ENCODE measurements at regions not wholly inside any gene's neighbourhood (a gene's known extent, or its start where the extent isn't known, plus 50 kb on each side); places are given as distances from the start of the nearest gene placed in this dataset.

- no peak for TF ChIP-seq GABPA (IDR thresholded peaks at IDR 0.05; ENCODE audit: low read depth)
- no peak for TF ChIP-seq SPI1 (IDR thresholded peaks at IDR 0.05; ENCODE audit: borderline replicate concordance, low read depth)
- no peak for TF ChIP-seq REST (IDR thresholded peaks at IDR 0.05; ENCODE audit: insufficient replicate concordance, low read depth)
- no peak for TF ChIP-seq CTCF (IDR thresholded peaks at IDR 0.05; ENCODE audit: insufficient read depth, low read length)
- no peak for TF ChIP-seq POLR2AphosphoS5 (IDR thresholded peaks at IDR 0.05; ENCODE audit: low read depth)
- Histone ChIP-seq H3K4me3 (replicated peaks; ENCODE audit: insufficient read depth, low read length) (no peak overlapping the region), H3K27ac (replicated peaks) (no peak overlapping the region), H3K27me3 (ENCODE audit: insufficient read depth, poor library complexity, severe bottlenecking) (peaks cover 6% of the 10 kb centered on the region)
- DNase-seq (ENCODE audit: low read depth in 1 of 2, low spot score in 1 of 2): no peak
Observed at GRCh38 chr18:10381951-10382350, 72.5 kb upstream of the APCDD1 start.

- no peak for TF ChIP-seq POLR2AphosphoS5 (IDR thresholded peaks at IDR 0.05; ENCODE audit: low read depth)
- no peak for TF ChIP-seq GABPA (IDR thresholded peaks at IDR 0.05; ENCODE audit: low read depth)
- TF ChIP-seq SPI1 (IDR thresholded peaks at IDR 0.05; ENCODE audit: borderline replicate concordance, low read depth): no peak
- no peak for TF ChIP-seq CTCF (IDR thresholded peaks at IDR 0.05; ENCODE audit: insufficient read depth, low read length)
- no peak for TF ChIP-seq REST (IDR thresholded peaks at IDR 0.05; ENCODE audit: insufficient replicate concordance, low read depth)
- no peak for DNase-seq (ENCODE audit: low read depth in 1 of 2, low spot score in 1 of 2)
Observed at GRCh38 chr18:10386049-10386448, 68.4 kb upstream of the APCDD1 start.

GRCh38 chr18:10386956-10387355, 67.5 kb upstream of the APCDD1 start:
- no peaks in the 10 kb centered on the region for H3K27me3 ChIP-seq (ENCODE audit: insufficient read depth, poor library complexity, severe bottlenecking)
- DNase-seq (ENCODE audit: low read depth in 1 of 2, low spot score in 1 of 2): no peak
- TF ChIP-seq SPI1 (IDR thresholded peaks at IDR 0.05; ENCODE audit: borderline replicate concordance, low read depth): no peak
- no peak for TF ChIP-seq POLR2AphosphoS5 (IDR thresholded peaks at IDR 0.05; ENCODE audit: low read depth)
- no peak for TF ChIP-seq REST (IDR thresholded peaks at IDR 0.05; ENCODE audit: insufficient replicate concordance, low read depth)
- no peak for TF ChIP-seq GABPA (IDR thresholded peaks at IDR 0.05; ENCODE audit: low read depth)
- no peak for TF ChIP-seq CTCF (IDR thresholded peaks at IDR 0.05; ENCODE audit: insufficient read depth, low read length)

More at GRCh38 chr18:10386049-10386448, 68.4 kb upstream of the APCDD1 start:
- Histone ChIP-seq H3K27me3 (ENCODE audit: insufficient read depth, poor library complexity, severe bottlenecking) (no peaks in the 10 kb centered on the region), H3K4me3 (replicated peaks; ENCODE audit: insufficient read depth, low read length) (no peak overlapping the region), H3K27ac (replicated peaks) (no peak overlapping the region)

More at GRCh38 chr18:10386956-10387355, 67.5 kb upstream of the APCDD1 start:
- H3K27ac ChIP-seq (replicated peaks): no peak overlapping the region
- no peak overlapping the region for H3K4me3 ChIP-seq (replicated peaks; ENCODE audit: insufficient read depth, low read length)

All from HL-60 (cell line).